ENCODE measurements at regions not wholly inside any gene's neighbourhood (a gene's known extent, or its start where the extent isn't known, plus 50 kb on each side); places are given as distances from the start of the nearest gene placed in this dataset.
A peak's percentile ranks its signal among the peaks of the same experiment; 100 is the strongest.
"Not testable (repeated sequence)": the region's sequence is repeated elsewhere in the genome, so short reads cannot be mapped to it uniquely, and the experiment has no call there.

GRCh38 chr6:95882371-95882770 lies 133.4 kb upstream of the FUT9 start:
- Histone ChIP-seq H3K27me3 (no peaks in the 10 kb centered on the region), H3K27ac (no peak overlapping the region), H3K9me3 (no peaks in the 10 kb centered on the region), H3K36me3 (no peaks in the 10 kb centered on the region), H3K4me3 (no peak overlapping the region), H3K4me1 (no peaks in the 10 kb centered on the region)
- intact Hi-C loops (cut with DNase I) = no loop called here
- DNase-seq (ENCODE audit: low spot score in 2 of 2) = no peak
- TF ChIP-seq CTCF (IDR thresholded peaks at IDR 0.05) = no peak

GRCh38 chr6:95888711-95889110 lies 127.1 kb upstream of the FUT9 start:
- H3K27me3 ChIP-seq; H3K27ac ChIP-seq; H3K4me1 ChIP-seq; H3K4me3 ChIP-seq; DNase-seq (ENCODE audit: low spot score in 2 of 2); intact Hi-C loops (cut with DNase I); H3K9me3 ChIP-seq; H3K36me3 ChIP-seq: not testable (repeated sequence)

- Histone ChIP-seq H3K9me3 (no peaks in the 10 kb centered on the region), H3K4me1 (no peaks in the 10 kb centered on the region), H3K4me3 (no peak overlapping the region), H3K27me3 (no peaks in the 10 kb centered on the region), H3K27ac (no peak overlapping the region), H3K36me3 (no peaks in the 10 kb centered on the region)
- intact Hi-C loops (cut with DNase I) = no loop called here
- no peak for DNase-seq (ENCODE audit: low spot score in 2 of 2)
- no peak for TF ChIP-seq CTCF (IDR thresholded peaks at IDR 0.05)
Measured at GRCh38 chr6:95905132-95905531, 110.6 kb upstream of the FUT9 start.

GRCh38 chr6:95917034-95917433 lies 98.7 kb upstream of the FUT9 start:
- H3K4me1 ChIP-seq = no peaks in the 10 kb centered on the region
- intact Hi-C loops (cut with DNase I) = no loop called here
- no peaks in the 10 kb centered on the region for H3K27me3 ChIP-seq
- no peaks in the 10 kb centered on the region for H3K9me3 ChIP-seq
- DNase-seq (ENCODE audit: low spot score in 2 of 2) = no peak
- no peak for TF ChIP-seq CTCF (IDR thresholded peaks at IDR 0.05)
- no peaks in the 10 kb centered on the region for H3K36me3 ChIP-seq
- no peak overlapping the region for H3K27ac ChIP-seq
- no peak overlapping the region for H3K4me3 ChIP-seq

- Histone ChIP-seq H3K27me3 (no peaks in the 10 kb centered on the region), H3K36me3 (no peaks in the 10 kb centered on the region), H3K9me3 (no peaks in the 10 kb centered on the region), H3K4me3 (no peak overlapping the region), H3K4me1 (no peaks in the 10 kb centered on the region), H3K27ac (no peak overlapping the region)
- TF ChIP-seq CTCF (IDR thresholded peaks at IDR 0.05) = peak in 1 of 3 experiments; percentile 20
- intact Hi-C loops (cut with DNase I) = no loop called here
- DNase-seq (ENCODE audit: low spot score in 2 of 2) = no peak
Measured at GRCh38 chr6:95923518-95923917, 92.3 kb upstream of the FUT9 start.

- Histone ChIP-seq H3K4me3 (no peak overlapping the region), H3K36me3 (no peaks in the 10 kb centered on the region), H3K27ac (no peak overlapping the region), H3K4me1 (no peaks in the 10 kb centered on the region), H3K27me3 (no peaks in the 10 kb centered on the region), H3K9me3 (no peaks in the 10 kb centered on the region)
- DNase-seq (ENCODE audit: low spot score in 2 of 2) = no peak
- intact Hi-C loops (cut with DNase I) = no loop called here
- TF ChIP-seq CTCF (IDR thresholded peaks at IDR 0.05) = no peak
Measured at GRCh38 chr6:95935736-95936135, 80.0 kb upstream of the FUT9 start.

All from ascending aorta (tissue), 2 donors.